Uterus (tissue), 3 donors: ENCODE measurements at regions not wholly inside any gene's neighbourhood (a gene's known extent, or its start where the extent isn't known, plus 50 kb on each side); places are given as distances from the start of the nearest gene placed in this dataset.
A peak's percentile ranks its signal among the peaks of the same experiment; 100 is the strongest.

Experiments
- DNase-seq, 2 donors: peaks; one replicate each; pipeline ENCODE4 v3.0.0-alpha.2; 2019 to 2020
- H3K27ac ChIP-seq, 2 donors: fragments of 200-600 bp; sonication (generic); 1 replicate in 1 of 2; 2 replicates in 1 of 2; pipeline ENCODE4 v1.5.1; 2016 to 2018
- H3K27me3 ChIP-seq, 2 donors: fragments of 200-600 bp; sonication (generic); one replicate each; pipeline ENCODE4 v1.5.1; 2018 to 2019; ENCODE audit warnings: control low read depth in 1 of 2
- H3K36me3 ChIP-seq, 2 donors: fragments of 200-600 bp; sonication (generic); one replicate each; pipeline ENCODE4 v1.5.1; 2019; ENCODE audit warnings: control low read depth in 1 of 2
- H3K4me1 ChIP-seq, 2 donors: fragments of 200-600 bp; sonication (generic); one replicate each; pipeline ENCODE4 v1.5.1; 2018 to 2019; ENCODE audit warnings: control low read depth in 1 of 2
- H3K4me3 ChIP-seq, 2 donors: fragments of 200-600 bp; sonication (generic); 1 replicate in 1 of 2; 2 replicates in 1 of 2; pipeline ENCODE4 v1.5.1; 2018 to 2019; ENCODE audit warnings: mild to moderate bottlenecking in 1 of 2
- H3K9me3 ChIP-seq, 2 donors: fragments of 200-600 bp; sonication (generic); one replicate each; pipeline ENCODE4 v1.5.1; 2019; ENCODE audit warnings: control low read depth in 1 of 2
- POLR2A ChIP-seq, 2 donors: fragments of 450-650 bp; IDR thresholded peaks; one replicate each; pipeline ENCODE4 v1.6.1; 2016; ENCODE audit warnings: antibody characterized with exemption in 2 of 2, mild to moderate bottlenecking in 1 of 2, moderate library complexity in 1 of 2
- intact Hi-C: fragments of 100-400 bp; cut with DNase I; formaldehyde crosslinking; loops from one replicate; pipeline ENCODE4 v1.15.1; 2023; ENCODE audit warnings: low total_unique reads
- TF ChIP-seq, protein P1 (sequence below), 4 experiments: fragments of 200-600 bp in 2 of 4; fragments of 450-650 bp in 2 of 4; sonication (generic) in 2 of 4; IDR thresholded peaks; one replicate each; pipeline ENCODE4 v1.5.1; 2016 to 2019; ENCODE audit warnings: antibody characterized with exemption in 4 of 4, mild to moderate bottlenecking in 2 of 4, moderate library complexity in 1 of 4
- donor health status: DM: yes; HTN: yes; CAD: no.

DNA sequence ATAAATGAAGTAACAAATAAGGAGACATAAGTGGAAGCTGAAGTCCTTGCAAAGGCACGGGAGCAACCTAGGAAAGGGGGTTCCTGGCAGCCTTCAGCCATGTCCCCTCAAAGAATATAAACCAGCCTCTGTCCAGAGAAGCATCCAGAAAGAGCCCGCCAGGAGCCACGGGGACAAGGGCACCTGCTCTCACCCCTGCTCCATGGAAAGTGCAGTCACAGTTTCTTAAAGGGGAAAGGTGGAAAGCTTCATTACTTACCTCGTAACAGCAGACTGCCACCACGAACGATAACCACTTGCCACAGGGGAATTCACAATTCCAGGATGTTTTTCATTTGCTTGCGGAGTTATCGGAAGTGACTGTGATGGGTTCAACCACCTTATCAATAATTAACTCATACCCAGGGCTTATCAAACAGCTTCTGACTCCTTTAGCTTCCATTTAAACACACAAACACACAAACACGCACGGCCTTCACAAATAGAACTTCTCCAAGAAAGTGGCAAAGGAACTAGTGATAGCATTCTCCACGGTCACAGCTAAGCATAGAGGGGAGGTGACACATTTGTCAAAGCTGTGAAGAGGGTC lies 134.2 kb upstream of the IGF1R start:
- TF ChIP-seq, protein P1, sequence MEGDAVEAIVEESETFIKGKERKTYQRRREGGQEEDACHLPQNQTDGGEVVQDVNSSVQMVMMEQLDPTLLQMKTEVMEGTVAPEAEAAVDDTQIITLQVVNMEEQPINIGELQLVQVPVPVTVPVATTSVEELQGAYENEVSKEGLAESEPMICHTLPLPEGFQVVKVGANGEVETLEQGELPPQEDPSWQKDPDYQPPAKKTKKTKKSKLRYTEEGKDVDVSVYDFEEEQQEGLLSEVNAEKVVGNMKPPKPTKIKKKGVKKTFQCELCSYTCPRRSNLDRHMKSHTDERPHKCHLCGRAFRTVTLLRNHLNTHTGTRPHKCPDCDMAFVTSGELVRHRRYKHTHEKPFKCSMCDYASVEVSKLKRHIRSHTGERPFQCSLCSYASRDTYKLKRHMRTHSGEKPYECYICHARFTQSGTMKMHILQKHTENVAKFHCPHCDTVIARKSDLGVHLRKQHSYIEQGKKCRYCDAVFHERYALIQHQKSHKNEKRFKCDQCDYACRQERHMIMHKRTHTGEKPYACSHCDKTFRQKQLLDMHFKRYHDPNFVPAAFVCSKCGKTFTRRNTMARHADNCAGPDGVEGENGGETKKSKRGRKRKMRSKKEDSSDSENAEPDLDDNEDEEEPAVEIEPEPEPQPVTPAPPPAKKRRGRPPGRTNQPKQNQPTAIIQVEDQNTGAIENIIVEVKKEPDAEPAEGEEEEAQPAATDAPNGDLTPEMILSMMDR (IDR thresholded peaks at IDR 0.05) = no peak
- no peak for TF ChIP-seq POLR2A (IDR thresholded peaks at IDR 0.05)
- intact Hi-C loops = loop anchor here (10.0 kb wide), 1 partner anchor 561 kb away; no protein-coding TSS in a partner anchor
- DNase-seq = no peak

DNA sequence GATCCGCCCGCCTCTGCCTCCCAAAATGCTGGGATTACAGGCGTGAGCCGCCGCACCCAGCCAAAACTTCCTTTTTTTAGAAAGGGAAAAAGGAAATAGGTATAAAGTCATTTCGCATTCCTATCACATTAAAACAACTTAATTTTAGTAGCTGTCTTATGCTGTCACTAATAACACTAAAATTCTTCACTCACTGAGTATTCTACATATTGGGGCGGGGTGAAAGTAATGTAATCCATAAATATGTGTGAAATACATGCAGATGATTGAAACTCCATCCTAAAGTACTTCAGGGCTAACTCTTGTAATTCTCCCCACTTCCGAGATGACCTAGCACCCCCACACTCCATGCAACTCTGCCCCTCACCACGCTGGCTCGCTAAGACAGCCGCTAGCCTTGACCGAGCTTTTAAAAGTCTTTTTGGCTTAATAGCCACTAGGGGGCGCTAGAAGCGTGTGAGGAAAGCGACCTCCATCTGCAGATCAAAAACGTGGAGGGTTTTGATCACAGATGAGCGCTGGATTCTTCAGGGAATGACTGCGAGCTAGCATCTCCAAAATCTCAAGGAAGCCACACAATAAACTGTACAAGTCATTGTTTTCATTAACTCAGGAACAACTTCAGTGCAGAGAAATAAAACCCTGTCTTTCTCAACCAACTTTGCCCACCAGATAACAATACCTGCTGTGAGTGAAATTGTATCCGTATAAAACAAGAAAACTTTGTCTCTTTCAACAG lies 129.3 kb upstream of the IGF1R start:
- TF ChIP-seq POLR2A (IDR thresholded peaks at IDR 0.05) = no peak
- TF ChIP-seq, protein P1 (IDR thresholded peaks at IDR 0.05) = peak; percentile 76 to 82 (median 80)
- H3K27ac ChIP-seq = no peak overlapping the region
- H3K9me3 ChIP-seq = no peaks in the 10 kb centered on the region
- DNase-seq = peak; percentile 40 to 62
- no peaks in the 10 kb centered on the region for H3K36me3 ChIP-seq
- no peak overlapping the region for H3K4me3 ChIP-seq
- H3K27me3 ChIP-seq = no peaks in the 10 kb centered on the region
- intact Hi-C loops = loop anchor here (5.0 to 10.0 kb wide), 2 partner anchors 138 to 556 kb away; no protein-coding TSS in a partner anchor
- H3K4me1 ChIP-seq = no peaks in the 10 kb centered on the region

More for the DNA sequence above, 134.2 kb upstream of the IGF1R start:
- no peaks in the 10 kb centered on the region for H3K36me3 ChIP-seq
- H3K27ac ChIP-seq = no peak overlapping the region
- no peak overlapping the region for H3K4me3 ChIP-seq
- no peaks in the 10 kb centered on the region for H3K9me3 ChIP-seq
- H3K4me1 ChIP-seq = no peaks in the 10 kb centered on the region
- H3K27me3 ChIP-seq = no peaks in the 10 kb centered on the region

DNA sequence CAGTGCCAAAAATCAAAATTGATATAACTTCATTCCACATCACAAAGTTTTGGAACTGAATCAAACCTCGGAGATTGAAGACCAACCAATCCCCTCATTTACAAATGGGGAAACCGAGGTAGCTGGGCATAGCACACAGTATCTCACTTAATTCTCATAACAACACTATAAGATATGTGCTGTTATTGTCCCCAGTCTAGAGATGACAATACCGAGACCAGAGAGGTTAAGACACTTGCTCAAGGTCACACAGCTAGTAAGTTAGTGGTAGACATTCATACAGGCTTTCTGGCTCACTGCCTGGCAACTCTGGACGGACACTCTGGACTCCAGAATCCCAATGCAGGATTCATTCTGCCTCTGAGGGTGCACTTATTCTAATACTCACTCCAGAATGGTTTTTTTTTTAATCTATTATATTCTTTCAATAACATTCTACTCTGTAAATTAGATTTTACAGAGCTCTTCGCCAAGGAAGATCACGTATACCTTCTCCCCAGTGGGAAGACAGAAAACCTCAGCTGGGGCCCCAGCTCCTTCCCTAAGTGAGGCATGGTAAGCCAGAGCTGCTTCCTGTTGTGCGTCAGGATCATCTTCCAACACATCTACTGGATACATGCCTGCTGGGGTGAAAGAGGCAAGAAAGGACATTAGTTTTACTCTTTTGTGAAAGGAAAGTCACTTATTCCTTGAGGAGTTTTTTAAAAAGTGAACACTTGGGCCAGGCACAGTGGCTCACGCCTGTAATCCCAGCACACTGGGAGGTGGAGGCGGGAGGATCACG lies 128.4 kb upstream of the IGF1R start:
- TF ChIP-seq, protein P1 (IDR thresholded peaks at IDR 0.05) = no peak
- no peak for TF ChIP-seq POLR2A (IDR thresholded peaks at IDR 0.05)
- H3K27me3 ChIP-seq = no peaks in the 10 kb centered on the region
- DNase-seq = no peak
- H3K9me3 ChIP-seq = no peaks in the 10 kb centered on the region
- intact Hi-C loops = loop anchor here (5.0 to 10.0 kb wide), 2 partner anchors 137 to 555 kb away; no protein-coding TSS in a partner anchor
- no peak overlapping the region for H3K4me3 ChIP-seq
- no peaks in the 10 kb centered on the region for H3K36me3 ChIP-seq
- no peaks in the 10 kb centered on the region for H3K4me1 ChIP-seq
- no peak overlapping the region for H3K27ac ChIP-seq

DNA sequence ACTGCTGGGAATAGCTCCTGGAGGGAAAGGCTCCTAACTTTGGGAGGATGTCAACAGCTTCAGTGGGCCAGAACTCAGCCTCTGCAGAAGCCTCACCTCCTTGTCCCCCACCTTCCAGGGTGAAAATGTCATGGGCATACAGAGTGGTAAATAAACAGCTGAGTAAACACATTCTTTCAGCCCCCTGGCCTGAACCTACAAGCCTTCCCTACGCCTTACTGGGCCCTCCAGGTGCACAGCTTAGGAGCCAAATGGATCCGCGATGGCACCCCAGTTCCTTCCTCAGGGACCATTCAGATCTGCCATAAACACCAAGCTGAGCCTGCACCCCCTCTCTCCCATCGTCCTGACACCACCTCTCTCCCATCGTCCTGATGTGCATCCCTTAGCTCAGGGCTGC lies 126.2 kb upstream of the IGF1R start:
- H3K4me3 ChIP-seq = no peak overlapping the region
- no peaks in the 10 kb centered on the region for H3K36me3 ChIP-seq
- intact Hi-C loops = no loop called here
- no peak overlapping the region for H3K27ac ChIP-seq
- TF ChIP-seq, protein P1 (IDR thresholded peaks at IDR 0.05) = no peak
- no peak for TF ChIP-seq POLR2A (IDR thresholded peaks at IDR 0.05)
- H3K27me3 ChIP-seq = no peaks in the 10 kb centered on the region
- no peaks in the 10 kb centered on the region for H3K4me1 ChIP-seq
- DNase-seq = no peak
- H3K9me3 ChIP-seq = no peaks in the 10 kb centered on the region
